ENCODE measurements at regions not wholly inside any gene's neighbourhood (a gene's known extent, or its start where the extent isn't known, plus 50 kb on each side); places are given as distances from the start of the nearest gene placed in this dataset.

GRCh38 chr16:35187665-35188225 lies 1728.3 kb downstream of the TP53TG3F start:
- no peak for TF ChIP-seq CTCF (conservative IDR thresholded peaks at IDR 0.05; ENCODE audit: low read depth, low read length)
- no peak for TF ChIP-seq EZH2 (IDR thresholded peaks at IDR 0.05; ENCODE audit: borderline replicate concordance, low read depth, low read length, poor library complexity, severe bottlenecking)
